GM12891 (cell line): ENCODE measurements at regions not wholly inside any gene's neighbourhood (a gene's known extent, or its start where the extent isn't known, plus 50 kb on each side); places are given as distances from the start of the nearest gene placed in this dataset.

Experiments
- POLR2A ChIP-seq: IDR thresholded peaks from 2 replicates; pipeline ENCODE4 v1.6.1; 2011; ENCODE audit warnings: low read depth, low read length, control low read depth
- POLR2AphosphoS5 ChIP-seq: IDR thresholded peaks from 2 replicates; pipeline ENCODE4 v1.6.1; 2011; ENCODE audit warnings: low read depth, low read length, control low read depth
- POU2F2 ChIP-seq: IDR thresholded peaks from 2 replicates; pipeline ENCODE4 v1.6.1; 2011; ENCODE audit warnings: low read depth, mild to moderate bottlenecking, control low read depth, low read length, moderate library complexity
- SPI1 ChIP-seq: IDR thresholded peaks from 2 replicates; pipeline ENCODE4 v1.6.1; 2011; ENCODE audit warnings: low read depth, low read length, control low read depth
- TAF1 ChIP-seq: IDR thresholded peaks from 2 replicates; pipeline ENCODE4 v1.6.1; 2011; ENCODE audit warnings: low read depth, low read length, control low read depth

DNA sequence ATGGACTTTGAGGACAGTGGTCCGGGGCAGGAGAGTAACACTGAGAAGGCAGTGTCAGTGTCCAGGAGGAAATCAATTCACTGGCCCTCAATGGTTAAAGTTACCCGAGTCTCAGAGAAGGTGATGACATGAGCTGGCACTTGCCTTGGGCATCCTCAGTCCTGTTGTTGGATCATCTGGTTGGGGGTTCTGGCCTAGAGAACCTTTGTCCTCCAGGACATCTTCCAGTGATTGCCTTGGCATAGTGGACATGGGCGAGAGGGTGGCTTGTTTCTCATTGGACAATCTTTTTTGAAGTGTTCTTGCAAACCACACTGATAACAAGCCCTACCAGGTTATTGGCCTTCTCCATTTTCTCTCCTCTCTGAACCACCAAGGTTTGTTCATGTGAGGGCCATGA, 83.4 kb upstream of the TERB2 start:
- TF ChIP-seq POLR2AphosphoS5 (0 out of 2 replicates have a peak, but pooled peaks have one; percentile 33), POLR2A (no peak), SPI1 (no peak), POU2F2 (no peak), TAF1 (no peak)
